Endothelial cell of umbilical vein (primary cell): ENCODE measurements at regions not wholly inside any gene's neighbourhood (a gene's known extent, or its start where the extent isn't known, plus 50 kb on each side); places are given as distances from the start of the nearest gene placed in this dataset.

ENCODE experiments used
- BruUV-seq: library from RNA; stranded (reverse); fragments of 400-500 nt; replicated peaks from 2 replicates; lab custom pipeline; 2021; lab: Mats Ljungman, UMichigan
- CTCF ChIA-PET: fragments of 300-600, 350-600 bp; sonication (Branson Sonifier 250); formaldehyde crosslinking; loops from one replicate; lab custom pipeline; 2021; ENCODE audit warnings: antibody characterized with exemption, inconsistent platforms; lab: Charles Lee
- POLR2A ChIA-PET: fragments of 300-600, 350-600 bp; sonication (Branson Sonifier 250); formaldehyde crosslinking; loops from one replicate; lab custom pipeline; 2021; ENCODE audit warnings: antibody characterized with exemption, inconsistent platforms; lab: Charles Lee
- DNase-seq: peaks from one replicate; pipeline ENCODE4 v3.0.0-alpha.2; 2011; ENCODE audit warnings: low read depth, low spot score
- FAIRE-seq: peaks from 2 replicates; lab custom pipeline; 2011; peaks lifted over from hg19 to GRCh38; lab: Jason Lieb, UNC
- H2AFZ ChIP-seq: 2 replicates; pipeline ENCODE4 v1.6.0; 2012; ENCODE audit warnings: low read depth, low read length, control low read depth, inconsistent platforms
- H3K27ac ChIP-seq: 2 replicates; pipeline ENCODE4 v1.5.1; 2011; ENCODE audit warnings: low read depth, mild to moderate bottlenecking, control low read depth, low read length, moderate library complexity; ENCODE audit not compliant: insufficient read depth
- H3K27me3 ChIP-seq, 2 experiments: 2 replicates each; pipeline versions ENCODE4 v1.6.0 to v1.6.1; 2011; ENCODE audit warnings: low read length in 2 of 2, mixed read lengths in 1 of 2; ENCODE audit not compliant: control insufficient read depth in 2 of 2, insufficient read depth in 2 of 2
- H3K36me3 ChIP-seq, 2 experiments: 2 replicates in 1 of 2; 3 replicates in 1 of 2; pipeline ENCODE4 v1.5.1; 2011; ENCODE audit warnings: low read length in 2 of 2, mild to moderate bottlenecking in 1 of 2, moderate library complexity in 1 of 2; ENCODE audit not compliant: control insufficient read depth in 2 of 2, insufficient read depth in 2 of 2; ENCODE audit errors: extremely low read depth in 1 of 2
- H3K4me1 ChIP-seq: 3 replicates; pipeline ENCODE4 v1.5.1; 2011; ENCODE audit warnings: mild to moderate bottlenecking, low read length; ENCODE audit not compliant: control insufficient read depth, insufficient read depth; ENCODE audit errors: extremely low read depth
- H3K4me2 ChIP-seq: 2 replicates; pipeline ENCODE4 v1.6.1; 2011; ENCODE audit warnings: low read length, control low read depth, mixed read lengths; ENCODE audit not compliant: insufficient read depth
- H3K4me3 ChIP-seq, 3 experiments: fragments of 200-600 bp in 1 of 3; sonication (generic), shearing (Covaris generic) in 1 of 3; replicated peaks in 1 of 3; 2 replicates each; pipeline ENCODE4 v1.5.1; 2011 to 2016; ENCODE audit warnings: control low read depth in 3 of 3, low read length in 3 of 3, mild to moderate bottlenecking in 2 of 3, inconsistent platforms in 1 of 3, low read depth in 1 of 3, moderate library complexity in 1 of 3; ENCODE audit not compliant: insufficient read depth in 1 of 3
- H3K79me2 ChIP-seq: 2 replicates; pipeline ENCODE4 v1.6.0; 2012; ENCODE audit warnings: low read length, inconsistent platforms; ENCODE audit not compliant: control insufficient read depth, insufficient read depth
- H3K9ac ChIP-seq: replicated peaks from 2 replicates; pipeline ENCODE3; 2011; ENCODE audit warnings: low read length, control low read depth; ENCODE audit not compliant: insufficient read depth; ENCODE audit errors: extremely low read depth
- H3K9me1 ChIP-seq: replicated peaks from 3 replicates; pipeline ENCODE4 v1.6.0; 2011; ENCODE audit warnings: mild to moderate bottlenecking, low read length; ENCODE audit not compliant: control insufficient read depth, insufficient read depth; ENCODE audit errors: extremely low read depth
- H3K9me3 ChIP-seq: replicated peaks from 2 replicates; pipeline ENCODE4 v1.5.1; 2012; ENCODE audit warnings: low read length, inconsistent platforms; ENCODE audit not compliant: control insufficient read depth, insufficient read depth
- H4K20me1 ChIP-seq: replicated peaks from 2 replicates; pipeline ENCODE3; 2011; ENCODE audit warnings: mild to moderate bottlenecking, low read length; ENCODE audit not compliant: control insufficient read depth, insufficient read depth; ENCODE audit errors: extremely low read depth
- CTCF ChIP-seq, 2 donors: IDR thresholded peaks; 1 replicate in 1 of 2; 2 replicates in 1 of 2; pipeline ENCODE4 v1.5.1; 2011; ENCODE audit warnings: low read length in 2 of 2, mild to moderate bottlenecking in 2 of 2, moderate library complexity in 2 of 2, control low read depth in 1 of 2, inconsistent platforms in 1 of 2, low read depth in 1 of 2; ENCODE audit not compliant: insufficient read depth in 1 of 2; ENCODE audit errors: extremely low read depth in 1 of 2
- EZH2 ChIP-seq: IDR thresholded peaks from 2 replicates; pipeline ENCODE4 v1.6.1; 2012; ENCODE audit warnings: borderline replicate concordance, low read depth, mild to moderate bottlenecking, moderate library complexity, low read length, inconsistent platforms; ENCODE audit not compliant: severe bottlenecking
- FOS ChIP-seq: IDR thresholded peaks from 2 replicates; pipeline ENCODE4 v1.6.1; 2011; ENCODE audit warnings: mild to moderate bottlenecking, low read length, moderate library complexity, borderline replicate concordance; ENCODE audit not compliant: insufficient read depth
- GATA2 ChIP-seq: IDR thresholded peaks from 2 replicates; pipeline ENCODE4 v1.7.0; 2011; ENCODE audit warnings: low read depth, mild to moderate bottlenecking, moderate library complexity, mixed read lengths, low read length; ENCODE audit not compliant: insufficient read length, insufficient read depth
- JUN ChIP-seq: IDR thresholded peaks from 2 replicates; pipeline ENCODE4 v1.6.1; 2011; ENCODE audit warnings: borderline replicate concordance, low read depth; ENCODE audit not compliant: insufficient read length, insufficient read depth
- MAX ChIP-seq: IDR thresholded peaks from 2 replicates; pipeline ENCODE4 v1.6.1; 2011; ENCODE audit not compliant: insufficient read depth, insufficient read length
- MYC ChIP-seq: IDR thresholded peaks from one replicate; pipeline ENCODE4 v1.6.1; 2011; ENCODE audit warnings: mild to moderate bottlenecking, low read depth, low read length
- POLR2A ChIP-seq: IDR thresholded peaks from 2 replicates; pipeline ENCODE4 v1.6.1; 2012; ENCODE audit warnings: low read depth, mild to moderate bottlenecking, control low read depth, low read length
- POLR2AphosphoS5 ChIP-seq: IDR thresholded peaks from 2 replicates; pipeline ENCODE4 v1.6.1; 2012; ENCODE audit warnings: low read depth, mild to moderate bottlenecking, control low read depth, low read length, moderate library complexity; ENCODE audit not compliant: insufficient read depth
- dilution Hi-C: fragments of 300-500 bp; cut with MboI; formaldehyde crosslinking; loops from one replicate; pipeline ENCODE4 v1.15.0; 2019; ENCODE audit warnings: low sequenced_read_pairs; ENCODE audit not compliant: extremely low pct_ligation_motif_present
- intact Hi-C: fragments of 100-400 bp; cut with micrococcal nuclease; formaldehyde crosslinking; loops from one replicate; pipeline ENCODE4 v1.10.0; 2022

GRCh38 chr9:135297456-135298075 lies 182.0 kb upstream of the PPP1R26 start:
- TF ChIP-seq EZH2 = no peak
- no peak for TF ChIP-seq CTCF (IDR thresholded peaks at IDR 0.05; ENCODE audit: extremely low read depth in 1 of 2, insufficient read depth in 1 of 2, low read depth in 1 of 2, low read length in 2 of 2)
- TF ChIP-seq GATA2 = no peak
- no peak for TF ChIP-seq POLR2A
- TF ChIP-seq MAX = no peak
- no peak for TF ChIP-seq POLR2AphosphoS5
- no peak for TF ChIP-seq FOS
- no peak for TF ChIP-seq JUN
- TF ChIP-seq MYC = no peak
- dilution Hi-C loops = no loop called here

More at GRCh38 chr9:135297456-135298075, 182.0 kb upstream of the PPP1R26 start:
- BruUV-seq = no TSS peak
- Histone ChIP-seq H3K9ac (no peak overlapping the region), H3K27ac (no peak overlapping the region), H2AFZ (no peak overlapping the region), H3K4me2 (no peak overlapping the region), H3K36me3 (no peaks in the 10 kb centered on the region), H3K79me2 (no peaks in the 10 kb centered on the region), H3K9me1 (no peaks in the 10 kb centered on the region), H3K4me1 (no peaks in the 10 kb centered on the region), H3K27me3 (no peaks in the 10 kb centered on the region), H3K9me3 (no peaks in the 10 kb centered on the region), H4K20me1 (no peaks in the 10 kb centered on the region), H3K4me3 (no peak overlapping the region)
- ChIA-PET POLR2A (no interaction called here), CTCF (no interaction called here)
- FAIRE-seq (no peak), DNase-seq (no peak)
- intact Hi-C loops = no loop called here
